Sigmoid colon (tissue), 6 donors: ENCODE measurements at regions not wholly inside any gene's neighbourhood (a gene's known extent, or its start where the extent isn't known, plus 50 kb on each side); places are given as distances from the start of the nearest gene placed in this dataset.
"Not testable (repeated sequence)": the region's sequence is repeated elsewhere in the genome, so short reads cannot be mapped to it uniquely, and the experiment has no call there.

Experiments
- DNase-seq: peaks from one replicate; pipeline ENCODE4 v3.0.0-alpha.2; 2019
- H3K27ac ChIP-seq, 4 donors: fragments of 200-600 bp; sonication (generic); one replicate each; pipeline ENCODE4 v1.5.1; 2016 to 2019; ENCODE audit warnings: mild to moderate bottlenecking in 1 of 4
- H3K27me3 ChIP-seq, 3 donors: fragments of 200-600 bp; sonication (generic); one replicate each; pipeline ENCODE4 v1.5.1; 2019; ENCODE audit warnings: mild to moderate bottlenecking in 1 of 3
- H3K36me3 ChIP-seq, 4 donors: fragments of 200-600 bp; sonication (generic); one replicate each; pipeline ENCODE4 v1.5.1; 2016 to 2019
- H3K4me1 ChIP-seq, 4 donors: fragments of 200-600 bp; sonication (generic); one replicate each; pipeline ENCODE4 v1.5.1; 2017 to 2019
- H3K4me3 ChIP-seq, 4 donors: fragments of 200-600 bp; sonication (generic); one replicate each; pipeline ENCODE4 v1.5.1; 2017 to 2019; ENCODE audit warnings: mild to moderate bottlenecking in 2 of 4, moderate library complexity in 1 of 4
- H3K9me3 ChIP-seq, 4 donors: fragments of 200-600 bp in 3 of 4; sonication (generic) in 3 of 4; one replicate each; pipeline versions ENCODE4 v1.5.1 to v1.6.1; 2013 to 2019
- EP300 ChIP-seq, 4 donors: sonication (generic); formaldehyde crosslinking; IDR thresholded peaks; one replicate each; pipeline ENCODE4 v1.6.1; 2017; ENCODE audit warnings: antibody characterized with exemption in 4 of 4
- POLR2A ChIP-seq, 2 donors: fragments of 450-650 bp; IDR thresholded peaks; one replicate each; pipeline ENCODE4 v1.6.1; 2016; ENCODE audit warnings: antibody characterized with exemption in 2 of 2, mild to moderate bottlenecking in 2 of 2, moderate library complexity in 2 of 2
- POLR2AphosphoS5 ChIP-seq, 4 donors: sonication (generic); formaldehyde crosslinking; IDR thresholded peaks; one replicate each; pipeline ENCODE4 v1.6.1; 2017; ENCODE audit warnings: antibody characterized with exemption in 4 of 4
- WGBS, 2 donors: extraction: QIAGEN DNeasy Blood & Tissue Kit; methylation state at CpG; one replicate each; pipeline ENCODE4 v1.1.7; 2013; 5-methylcytosine and 5-hydroxymethylcytosine counted together
- intact Hi-C: fragments of 100-400 bp; cut with DNase I; formaldehyde crosslinking; loops from one replicate; pipeline ENCODE4 v1.15.1; 2023
- TF ChIP-seq, protein P1 (sequence below), 4 experiments: fragments of 450-650 bp in 3 of 4; fragments of 200-600 bp in 1 of 4; IDR thresholded peaks; one replicate each; pipeline ENCODE4 v1.5.1; 2016 to 2019; ENCODE audit warnings: antibody characterized with exemption in 4 of 4, mild to moderate bottlenecking in 3 of 4, moderate library complexity in 2 of 4
- donor health status: healthy with polysubstance abuse.
- donor health status: healthy.

DNA sequence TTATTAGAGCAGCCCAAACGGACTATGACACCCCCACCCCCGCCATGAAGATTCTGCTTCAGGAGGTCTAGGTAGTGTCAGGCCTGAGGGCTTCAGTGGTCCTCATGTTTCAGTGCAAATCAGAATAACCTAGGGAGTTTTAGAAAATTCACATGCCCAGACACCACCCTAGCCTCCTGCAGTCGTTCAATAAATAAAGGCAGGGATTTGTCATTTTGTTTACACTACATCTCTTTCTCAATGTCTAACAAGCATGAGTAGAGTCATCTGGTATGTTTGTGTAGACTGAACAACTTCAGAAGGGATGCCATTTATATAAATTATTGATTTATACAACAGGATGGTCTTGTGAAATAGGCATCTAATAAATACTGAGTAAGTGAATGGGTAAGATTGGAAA lies 112.1 kb upstream of the SERPINE2 start:
- no peak for DNase-seq
- no peaks in the 10 kb centered on the region for H3K36me3 ChIP-seq
- no peaks in the 10 kb centered on the region for H3K27me3 ChIP-seq
- H3K4me1 ChIP-seq, result no peaks in the 10 kb centered on the region
- no peak overlapping the region for H3K4me3 ChIP-seq
- no peaks in the 10 kb centered on the region for H3K9me3 ChIP-seq
- intact Hi-C loops, result no loop called here
- TF ChIP-seq EP300 (IDR thresholded peaks at IDR 0.05) (no peak), POLR2AphosphoS5 (IDR thresholded peaks at IDR 0.05) (no peak)
- TF ChIP-seq, protein P1, sequence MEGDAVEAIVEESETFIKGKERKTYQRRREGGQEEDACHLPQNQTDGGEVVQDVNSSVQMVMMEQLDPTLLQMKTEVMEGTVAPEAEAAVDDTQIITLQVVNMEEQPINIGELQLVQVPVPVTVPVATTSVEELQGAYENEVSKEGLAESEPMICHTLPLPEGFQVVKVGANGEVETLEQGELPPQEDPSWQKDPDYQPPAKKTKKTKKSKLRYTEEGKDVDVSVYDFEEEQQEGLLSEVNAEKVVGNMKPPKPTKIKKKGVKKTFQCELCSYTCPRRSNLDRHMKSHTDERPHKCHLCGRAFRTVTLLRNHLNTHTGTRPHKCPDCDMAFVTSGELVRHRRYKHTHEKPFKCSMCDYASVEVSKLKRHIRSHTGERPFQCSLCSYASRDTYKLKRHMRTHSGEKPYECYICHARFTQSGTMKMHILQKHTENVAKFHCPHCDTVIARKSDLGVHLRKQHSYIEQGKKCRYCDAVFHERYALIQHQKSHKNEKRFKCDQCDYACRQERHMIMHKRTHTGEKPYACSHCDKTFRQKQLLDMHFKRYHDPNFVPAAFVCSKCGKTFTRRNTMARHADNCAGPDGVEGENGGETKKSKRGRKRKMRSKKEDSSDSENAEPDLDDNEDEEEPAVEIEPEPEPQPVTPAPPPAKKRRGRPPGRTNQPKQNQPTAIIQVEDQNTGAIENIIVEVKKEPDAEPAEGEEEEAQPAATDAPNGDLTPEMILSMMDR (IDR thresholded peaks at IDR 0.05), result no peak
- no peak overlapping the region for H3K27ac ChIP-seq
- WGBS, 2 donors, result 60 to 68% methylated on average over 3 of the region's 3 CpGs

DNA sequence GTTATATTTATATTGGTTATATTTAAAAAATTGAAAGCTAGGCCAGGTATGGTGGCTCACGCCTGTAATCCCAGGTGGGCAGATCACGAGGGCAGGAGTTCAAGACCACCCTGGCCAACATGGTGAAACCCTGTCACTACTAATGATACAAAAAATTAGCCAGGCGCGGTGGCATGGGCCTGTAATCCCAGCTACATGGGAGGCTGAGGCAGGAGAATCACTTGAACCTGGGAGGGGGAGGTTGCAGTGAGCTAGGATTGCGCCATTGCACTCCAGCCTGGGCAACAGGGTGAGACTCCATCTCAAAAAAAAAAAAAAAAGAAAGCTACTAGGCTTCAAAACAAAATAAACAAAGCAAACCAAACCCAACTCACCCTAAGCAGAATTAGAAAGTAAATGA lies 109.0 kb upstream of the SERPINE2 start:
- H3K27ac ChIP-seq, DNase-seq, H3K4me3 ChIP-seq, H3K27me3 ChIP-seq, intact Hi-C loops, H3K36me3 ChIP-seq, H3K9me3 ChIP-seq, H3K4me1 ChIP-seq: not testable (repeated sequence)
- 94% methylated on average over 5 of the region's 5 CpGs for WGBS, 2 donors

DNA sequence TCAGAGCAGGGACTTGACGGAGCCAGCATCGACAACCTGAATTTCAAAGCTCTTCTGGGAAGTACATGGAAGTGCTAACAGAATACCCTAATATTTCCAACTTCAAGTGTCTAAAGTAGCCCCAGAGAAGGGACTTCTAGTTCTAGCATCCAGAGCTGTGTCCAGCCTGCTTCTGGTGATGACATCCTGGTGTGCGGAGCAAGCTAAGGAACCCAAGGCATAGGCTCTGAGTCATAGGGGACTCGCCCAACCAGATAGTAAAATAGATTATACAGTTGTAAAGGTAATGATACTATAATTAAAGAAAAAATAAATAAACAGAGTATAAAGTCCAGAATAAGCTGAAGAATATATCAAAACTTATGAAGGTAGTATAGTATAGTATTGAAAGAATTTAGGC lies 108.1 kb upstream of the SERPINE2 start:
- TF ChIP-seq POLR2A (IDR thresholded peaks at IDR 0.05) (no peak), EP300 (IDR thresholded peaks at IDR 0.05) (no peak), POLR2AphosphoS5 (IDR thresholded peaks at IDR 0.05) (no peak)
- TF ChIP-seq, protein P1 (IDR thresholded peaks at IDR 0.05), result no peak
- Histone ChIP-seq H3K36me3 (no peaks in the 10 kb centered on the region), H3K27me3 (no peaks in the 10 kb centered on the region), H3K4me3 (no peak overlapping the region), H3K4me1 (no peaks in the 10 kb centered on the region), H3K27ac (no peak overlapping the region), H3K9me3 (no peaks in the 10 kb centered on the region)
- no peak for DNase-seq
- intact Hi-C loops, result no loop called here
- WGBS, 2 donors, result 56 to 82% methylated on average over 4 of the region's 4 CpGs

DNA sequence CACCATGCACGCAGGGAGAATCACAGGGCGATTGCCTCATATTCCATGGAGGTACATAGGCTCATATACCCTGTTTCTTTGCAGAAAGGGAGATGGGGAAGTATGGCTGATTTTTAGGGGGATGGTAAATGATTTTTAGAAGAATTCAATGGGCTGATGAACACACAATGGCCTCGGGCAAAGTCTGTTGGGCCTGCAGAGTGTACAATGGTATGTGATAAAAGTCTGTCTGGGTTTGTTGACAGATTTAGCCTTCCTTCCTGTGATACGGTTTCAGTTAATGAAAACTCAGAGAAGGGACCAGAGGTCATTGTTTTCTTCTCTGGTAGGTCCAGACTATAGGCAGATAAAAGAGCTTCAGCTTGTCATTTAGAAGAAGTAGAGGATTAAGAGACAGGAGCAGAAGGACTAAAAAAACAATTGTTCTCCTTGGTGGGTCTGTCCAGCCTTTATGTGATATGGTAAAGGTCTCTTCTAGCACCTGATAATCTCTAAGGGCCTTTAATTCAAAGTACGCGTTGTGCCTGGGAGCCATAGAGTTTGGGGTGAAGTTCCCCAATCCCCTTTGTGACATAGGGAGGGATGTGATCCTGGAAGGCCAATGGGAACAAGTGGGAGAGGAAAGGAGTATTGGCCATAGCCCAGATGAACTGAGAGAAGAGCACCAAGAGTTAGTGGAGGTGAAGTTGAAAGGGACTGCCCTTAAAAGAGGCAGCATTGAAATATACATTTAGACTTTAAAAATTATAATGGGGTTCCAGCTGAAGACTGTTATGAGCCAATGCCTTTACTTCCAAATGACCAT lies 107.5 kb upstream of the SERPINE2 start:
- no peaks in the 10 kb centered on the region for H3K4me1 ChIP-seq
- WGBS, 2 donors, result 54 to 77% methylated on average over 6 of the region's 6 CpGs
- no peak overlapping the region for H3K4me3 ChIP-seq
- no peaks in the 10 kb centered on the region for H3K36me3 ChIP-seq
- no peak for TF ChIP-seq POLR2AphosphoS5 (IDR thresholded peaks at IDR 0.05)
- TF ChIP-seq, protein P1 (IDR thresholded peaks at IDR 0.05), result no peak
- TF ChIP-seq POLR2A (IDR thresholded peaks at IDR 0.05), result no peak
- TF ChIP-seq EP300 (IDR thresholded peaks at IDR 0.05), result no peak
- no peak for DNase-seq
- H3K27me3 ChIP-seq, result no peaks in the 10 kb centered on the region
- intact Hi-C loops, result no loop called here
- H3K9me3 ChIP-seq, result no peaks in the 10 kb centered on the region
- H3K27ac ChIP-seq, result no peak overlapping the region

DNA sequence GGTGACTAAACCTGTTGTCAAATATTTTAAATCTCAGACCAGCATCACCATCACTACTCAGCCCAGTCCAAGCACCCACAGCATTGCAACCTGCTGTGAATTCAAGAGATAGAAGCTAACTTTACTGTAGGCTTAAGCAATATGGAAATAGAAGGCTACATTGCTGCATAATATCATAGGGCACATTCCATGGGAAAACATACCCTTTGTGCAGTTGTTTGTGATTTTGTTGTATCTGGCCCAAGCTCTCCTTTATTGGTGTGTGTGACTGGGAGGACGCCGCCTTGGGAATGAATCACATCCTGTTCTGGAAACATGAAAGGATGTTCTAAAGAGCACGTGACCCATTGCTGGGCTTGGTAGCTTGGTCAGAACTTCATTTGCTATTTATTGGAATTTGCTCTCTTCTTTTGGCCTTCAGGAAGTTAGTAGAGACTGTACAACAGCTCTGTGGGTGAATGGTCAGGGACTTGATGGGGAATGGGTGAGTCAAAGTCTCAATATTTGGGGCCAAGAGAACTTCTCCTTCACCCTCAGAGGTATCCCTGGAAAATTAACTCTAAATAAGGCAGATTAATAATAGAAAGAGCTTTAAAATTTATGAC lies 106.8 kb upstream of the SERPINE2 start:
- Histone ChIP-seq H3K4me1 (no peaks in the 10 kb centered on the region), H3K9me3 (no peaks in the 10 kb centered on the region), H3K27ac (no peak overlapping the region), H3K27me3 (no peaks in the 10 kb centered on the region), H3K4me3 (no peak overlapping the region), H3K36me3 (no peaks in the 10 kb centered on the region)
- no peak for DNase-seq
- no peak for TF ChIP-seq POLR2A (IDR thresholded peaks at IDR 0.05)
- no peak for TF ChIP-seq EP300 (IDR thresholded peaks at IDR 0.05)
- TF ChIP-seq, protein P1 (IDR thresholded peaks at IDR 0.05), result no peak
- no peak for TF ChIP-seq POLR2AphosphoS5 (IDR thresholded peaks at IDR 0.05)
- intact Hi-C loops, result no loop called here
- WGBS, 2 donors, result 9 to 61% methylated on average over 3 of the region's 3 CpGs
